ENCODE measurements at regions not wholly inside any gene's neighbourhood (a gene's known extent, or its start where the extent isn't known, plus 50 kb on each side); places are given as distances from the start of the nearest gene placed in this dataset.

DNA sequence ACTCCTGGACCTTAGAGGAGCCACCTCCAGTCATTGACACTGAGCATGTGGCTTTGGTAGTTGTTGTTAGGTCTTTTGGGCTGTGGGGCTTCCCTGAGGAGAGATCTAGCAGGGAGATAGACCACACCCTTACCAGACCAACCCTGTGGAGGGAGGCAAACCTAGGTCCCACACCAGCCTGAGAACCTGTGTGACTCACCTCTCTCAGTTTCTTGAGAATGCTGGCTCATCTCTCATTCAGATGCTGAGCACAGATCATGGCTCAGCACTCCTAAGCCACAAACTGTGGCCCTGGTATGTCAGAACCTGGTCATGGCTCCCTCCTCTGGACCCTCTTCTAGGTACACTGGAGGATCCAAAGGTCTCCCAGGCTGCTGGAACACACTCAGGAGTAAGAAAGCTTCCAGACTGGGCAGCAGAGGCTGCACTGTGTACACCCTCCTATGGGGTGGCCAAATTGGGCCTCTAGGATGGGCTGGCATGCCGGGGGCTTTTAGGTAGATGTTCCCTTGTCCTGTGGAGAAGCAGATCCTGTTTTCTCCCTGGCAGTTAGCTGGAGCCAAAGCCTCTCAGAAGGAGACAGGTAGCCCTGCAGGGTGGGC lies 1294.5 kb downstream of the KHDRBS2 start:
- TF ChIP-seq, protein P1, sequence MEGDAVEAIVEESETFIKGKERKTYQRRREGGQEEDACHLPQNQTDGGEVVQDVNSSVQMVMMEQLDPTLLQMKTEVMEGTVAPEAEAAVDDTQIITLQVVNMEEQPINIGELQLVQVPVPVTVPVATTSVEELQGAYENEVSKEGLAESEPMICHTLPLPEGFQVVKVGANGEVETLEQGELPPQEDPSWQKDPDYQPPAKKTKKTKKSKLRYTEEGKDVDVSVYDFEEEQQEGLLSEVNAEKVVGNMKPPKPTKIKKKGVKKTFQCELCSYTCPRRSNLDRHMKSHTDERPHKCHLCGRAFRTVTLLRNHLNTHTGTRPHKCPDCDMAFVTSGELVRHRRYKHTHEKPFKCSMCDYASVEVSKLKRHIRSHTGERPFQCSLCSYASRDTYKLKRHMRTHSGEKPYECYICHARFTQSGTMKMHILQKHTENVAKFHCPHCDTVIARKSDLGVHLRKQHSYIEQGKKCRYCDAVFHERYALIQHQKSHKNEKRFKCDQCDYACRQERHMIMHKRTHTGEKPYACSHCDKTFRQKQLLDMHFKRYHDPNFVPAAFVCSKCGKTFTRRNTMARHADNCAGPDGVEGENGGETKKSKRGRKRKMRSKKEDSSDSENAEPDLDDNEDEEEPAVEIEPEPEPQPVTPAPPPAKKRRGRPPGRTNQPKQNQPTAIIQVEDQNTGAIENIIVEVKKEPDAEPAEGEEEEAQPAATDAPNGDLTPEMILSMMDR (optimal IDR thresholded peaks at IDR 0.05 in 1 of 3, IDR thresholded peaks at IDR 0.05 in 1 of 3, conservative IDR thresholded peaks at IDR 0.05 in 1 of 3; ENCODE audit: extremely low read depth in 1 of 3, insufficient read depth in 2 of 3, low read length in 3 of 3) = no peak
- TF ChIP-seq EZH2 (IDR thresholded peaks at IDR 0.05; ENCODE audit: low read length) = no peak
